Stimulated activated naive CD4-positive, alpha-beta T cell (primary cell): ENCODE measurements at regions not wholly inside any gene's neighbourhood (a gene's known extent, or its start where the extent isn't known, plus 50 kb on each side); places are given as distances from the start of the nearest gene placed in this dataset.

Source experiments
- DNase-seq, 6 experiments: peaks; one replicate each; lab custom pipeline; 2025; lab: John Stamatoyannopoulos, UW

- no peak for DNase-seq
Observed at GRCh38 chr6:145485288-145485687, 250.0 kb downstream of the EPM2A start.

- DNase-seq: no peak
Observed at GRCh38 chr6:145486306-145486705, 249.0 kb downstream of the EPM2A start.

GRCh38 chr6:145489583-145489982, 245.7 kb downstream of the EPM2A start:
- DNase-seq: no peak

GRCh38 chr6:145490068-145490467, 245.3 kb downstream of the EPM2A start:
- no peak for DNase-seq

- no peak for DNase-seq
Observed at GRCh38 chr6:145491126-145491525, 244.2 kb downstream of the EPM2A start.

GRCh38 chr6:145497006-145497405, 238.3 kb downstream of the EPM2A start:
- no peak for DNase-seq

GRCh38 chr6:145498425-145498824, 236.9 kb downstream of the EPM2A start:
- DNase-seq: no peak

GRCh38 chr6:145502416-145502815, 232.9 kb downstream of the EPM2A start:
- no peak for DNase-seq

GRCh38 chr6:145506136-145506535, 229.2 kb downstream of the EPM2A start:
- DNase-seq: no peak

- DNase-seq: no peak
Observed at GRCh38 chr6:145506565-145506964, 228.8 kb downstream of the EPM2A start.

GRCh38 chr6:145507239-145507638, 228.1 kb downstream of the EPM2A start:
- DNase-seq: no peak

GRCh38 chr6:145508107-145508506, 227.2 kb downstream of the EPM2A start:
- DNase-seq: no peak

- no peak for DNase-seq
Observed at GRCh38 chr6:145517492-145517891, 217.8 kb downstream of the EPM2A start.

- DNase-seq: no peak
Observed at GRCh38 chr6:145525038-145525437, 210.3 kb downstream of the EPM2A start.

GRCh38 chr6:145529582-145529981, 205.7 kb downstream of the EPM2A start:
- DNase-seq: no peak

GRCh38 chr6:145530454-145530853, 204.9 kb downstream of the EPM2A start:
- DNase-seq: no peak

GRCh38 chr6:145531032-145531431, 204.3 kb downstream of the EPM2A start:
- no peak for DNase-seq

- DNase-seq: no peak
Observed at GRCh38 chr6:145531822-145532221, 203.5 kb downstream of the EPM2A start.

GRCh38 chr6:145532361-145532760, 203.0 kb downstream of the EPM2A start:
- no peak for DNase-seq

- DNase-seq: no peak
Observed at GRCh38 chr6:145534989-145535388, 200.3 kb downstream of the EPM2A start.

GRCh38 chr6:145538989-145539388, 196.3 kb downstream of the EPM2A start:
- no peak for DNase-seq

GRCh38 chr6:145539831-145540230, 195.5 kb downstream of the EPM2A start:
- no peak for DNase-seq

GRCh38 chr6:145540741-145541140, 194.6 kb downstream of the EPM2A start:
- no peak for DNase-seq

GRCh38 chr6:145544041-145544440, 191.3 kb downstream of the EPM2A start:
- DNase-seq: no peak

- no peak for DNase-seq
Observed at GRCh38 chr6:145544514-145544913, 190.8 kb downstream of the EPM2A start.
